ENCODE measurements at regions not wholly inside any gene's neighbourhood (a gene's known extent, or its start where the extent isn't known, plus 50 kb on each side); places are given as distances from the start of the nearest gene placed in this dataset.

DNA sequence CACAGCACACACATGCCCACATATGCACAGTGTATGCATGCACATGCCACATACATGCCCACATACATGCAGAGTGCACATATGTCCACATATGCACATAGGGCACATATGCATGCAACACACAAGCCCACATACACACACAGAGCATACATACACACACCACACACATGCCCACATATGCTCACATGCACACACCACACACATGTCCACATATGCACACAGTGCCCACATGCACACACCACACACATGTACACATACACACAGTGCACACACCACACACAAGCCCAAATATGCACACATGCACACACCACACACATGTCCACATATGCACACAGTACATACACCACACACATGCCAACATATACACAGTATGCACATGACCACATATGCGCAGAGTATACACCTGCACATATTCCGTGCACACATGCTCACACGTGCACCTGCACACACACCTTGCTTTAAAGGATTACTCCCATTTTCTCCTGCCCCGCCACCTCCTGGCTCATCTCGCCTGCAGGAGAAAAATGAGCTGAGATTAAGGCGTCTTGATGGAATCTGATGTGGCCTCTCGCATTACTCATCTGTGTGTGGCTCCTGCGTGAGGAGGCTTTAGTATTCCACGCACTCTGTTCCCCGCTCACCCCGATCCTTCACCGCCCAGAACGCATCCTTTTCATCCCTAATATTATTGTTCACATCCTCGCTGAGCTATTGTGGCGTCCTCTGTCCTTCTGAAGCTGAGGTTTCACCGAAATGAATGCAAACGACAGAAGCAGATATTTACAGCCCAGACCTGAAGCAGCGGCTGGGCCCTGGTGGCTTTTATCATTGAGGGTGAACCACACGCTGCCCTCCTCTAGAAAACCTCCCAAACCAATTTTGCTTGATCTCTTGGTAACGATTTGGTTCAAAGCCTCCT lies 182.7 kb downstream of the OLFM1 start:
- no peak overlapping the region for H3K27ac ChIP-seq
- H3K36me3 Mint-ChIP-seq, result no peaks in the 10 kb centered on the region
- H3K36me3 ChIP-seq, result no peaks in the 10 kb centered on the region
- H3K27ac Mint-ChIP-seq, result peak overlapping the region; percentile 22
- H2AFZ ChIP-seq (replicated peaks), result no peak overlapping the region
- no peaks in the 10 kb centered on the region for H3K79me2 ChIP-seq (ENCODE audit: low read depth)
- H3K9me3 Mint-ChIP-seq, result no peaks in the 10 kb centered on the region
- H3K27me3 Mint-ChIP-seq (ENCODE audit: insufficient read depth, low read depth), result peaks cover 17% of the 10 kb centered on the region
- H3F3A ChIP-seq (ENCODE audit: low read depth), result peaks cover 7% of the 10 kb centered on the region
- no peaks in the 10 kb centered on the region for H4K20me1 ChIP-seq (ENCODE audit: low read depth)
- H3K4me1 Mint-ChIP-seq, result peaks cover 36% of the 10 kb centered on the region
- H3K4me3 ChIP-seq, result no peak overlapping the region
- TF ChIP-seq, protein P1, sequence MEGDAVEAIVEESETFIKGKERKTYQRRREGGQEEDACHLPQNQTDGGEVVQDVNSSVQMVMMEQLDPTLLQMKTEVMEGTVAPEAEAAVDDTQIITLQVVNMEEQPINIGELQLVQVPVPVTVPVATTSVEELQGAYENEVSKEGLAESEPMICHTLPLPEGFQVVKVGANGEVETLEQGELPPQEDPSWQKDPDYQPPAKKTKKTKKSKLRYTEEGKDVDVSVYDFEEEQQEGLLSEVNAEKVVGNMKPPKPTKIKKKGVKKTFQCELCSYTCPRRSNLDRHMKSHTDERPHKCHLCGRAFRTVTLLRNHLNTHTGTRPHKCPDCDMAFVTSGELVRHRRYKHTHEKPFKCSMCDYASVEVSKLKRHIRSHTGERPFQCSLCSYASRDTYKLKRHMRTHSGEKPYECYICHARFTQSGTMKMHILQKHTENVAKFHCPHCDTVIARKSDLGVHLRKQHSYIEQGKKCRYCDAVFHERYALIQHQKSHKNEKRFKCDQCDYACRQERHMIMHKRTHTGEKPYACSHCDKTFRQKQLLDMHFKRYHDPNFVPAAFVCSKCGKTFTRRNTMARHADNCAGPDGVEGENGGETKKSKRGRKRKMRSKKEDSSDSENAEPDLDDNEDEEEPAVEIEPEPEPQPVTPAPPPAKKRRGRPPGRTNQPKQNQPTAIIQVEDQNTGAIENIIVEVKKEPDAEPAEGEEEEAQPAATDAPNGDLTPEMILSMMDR (IDR thresholded peaks at IDR 0.05), result no peak
- no peak for TF ChIP-seq EZH2phosphoT487 (IDR thresholded peaks at IDR 0.05)
- no peak for TF ChIP-seq EZH2 (IDR thresholded peaks at IDR 0.05)
- H3K9ac ChIP-seq, result no peak overlapping the region
- H3K4me1 ChIP-seq, result peaks cover 19% of the 10 kb centered on the region
- no peaks in the 10 kb centered on the region for H3K9me3 ChIP-seq (ENCODE audit: low read depth)
- no peaks in the 10 kb centered on the region for H3K27me3 ChIP-seq
- peak overlapping the region; percentile 41 for H3K4me3 Mint-ChIP-seq
- DNase-seq (ENCODE audit: low spot score), result no peak
- H3K4me2 ChIP-seq, result no peak overlapping the region

GRCh38 chr9:135271425-135271824 lies 184.0 kb downstream of the OLFM1 start:
- Histone ChIP-seq H3K4me3 (no peak overlapping the region), H3F3A (ENCODE audit: low read depth) (peaks cover 7% of the 10 kb centered on the region), H3K9ac (no peak overlapping the region), H3K4me1 (peaks cover 19% of the 10 kb centered on the region), H3K79me2 (ENCODE audit: low read depth) (no peaks in the 10 kb centered on the region), H3K36me3 (no peaks in the 10 kb centered on the region), H3K27ac (no peak overlapping the region), H3K27me3 (no peaks in the 10 kb centered on the region), H3K4me2 (no peak overlapping the region), H3K9me3 (ENCODE audit: low read depth) (no peaks in the 10 kb centered on the region), H4K20me1 (ENCODE audit: low read depth) (no peaks in the 10 kb centered on the region), H2AFZ (replicated peaks) (no peak overlapping the region)
- Mint-ChIP-seq H3K27ac (no peak overlapping the region), H3K36me3 (no peaks in the 10 kb centered on the region), H3K4me3 (no peak overlapping the region), H3K9me3 (no peaks in the 10 kb centered on the region), H3K27me3 (ENCODE audit: insufficient read depth, low read depth) (peaks cover 18% of the 10 kb centered on the region), H3K4me1 (peaks cover 36% of the 10 kb centered on the region)
- DNase-seq (ENCODE audit: low spot score), result no peak
- TF ChIP-seq, protein P1 (IDR thresholded peaks at IDR 0.05), result no peak
- TF ChIP-seq EZH2phosphoT487 (IDR thresholded peaks at IDR 0.05) (no peak), EZH2 (IDR thresholded peaks at IDR 0.05) (no peak)

DNA sequence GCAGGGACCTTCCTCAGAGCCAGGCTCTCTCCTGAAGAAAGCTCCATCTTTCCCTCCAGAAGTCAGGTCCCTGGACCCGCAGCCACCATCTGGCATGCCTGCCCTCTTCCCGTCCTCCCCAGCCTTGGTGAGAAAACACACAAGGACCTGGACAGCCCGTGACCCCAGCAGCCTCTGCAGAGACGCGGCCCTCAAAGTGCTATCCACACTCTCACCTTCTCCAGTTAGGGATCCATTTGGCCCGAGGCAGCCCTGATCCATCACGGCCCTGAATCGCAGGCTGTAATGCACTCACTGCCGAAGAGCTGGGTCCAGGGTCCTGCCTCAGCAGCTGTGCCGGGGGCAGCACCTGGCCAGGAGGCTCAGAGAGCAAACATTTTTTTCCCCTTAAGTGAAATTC lies 185.1 kb downstream of the OLFM1 start:
- H3K9me3 Mint-ChIP-seq, result no peaks in the 10 kb centered on the region
- Histone ChIP-seq H4K20me1 (ENCODE audit: low read depth) (no peaks in the 10 kb centered on the region), H3K9ac (no peak overlapping the region), H3K9me3 (ENCODE audit: low read depth) (no peaks in the 10 kb centered on the region), H3K36me3 (no peaks in the 10 kb centered on the region), H3K79me2 (ENCODE audit: low read depth) (no peaks in the 10 kb centered on the region), H3K4me2 (no peak overlapping the region), H3K27ac (no peak overlapping the region), H3K4me1 (peaks cover 17% of the 10 kb centered on the region), H3F3A (ENCODE audit: low read depth) (peaks cover 7% of the 10 kb centered on the region), H3K27me3 (no peaks in the 10 kb centered on the region), H2AFZ (replicated peaks) (no peak overlapping the region), H3K4me3 (no peak overlapping the region)
- peaks cover 36% of the 10 kb centered on the region for H3K4me1 Mint-ChIP-seq
- H3K4me3 Mint-ChIP-seq, result no peak overlapping the region
- no peaks in the 10 kb centered on the region for H3K36me3 Mint-ChIP-seq
- peaks cover 18% of the 10 kb centered on the region for H3K27me3 Mint-ChIP-seq (ENCODE audit: insufficient read depth, low read depth)
- DNase-seq (ENCODE audit: low spot score), result no peak
- no peak overlapping the region for H3K27ac Mint-ChIP-seq
- TF ChIP-seq, protein P1 (IDR thresholded peaks at IDR 0.05), result no peak
- TF ChIP-seq EZH2 (IDR thresholded peaks at IDR 0.05) (no peak), EZH2phosphoT487 (IDR thresholded peaks at IDR 0.05) (no peak)
